Stimulated activated CD4-positive, alpha-beta T cell treated with anti-CD3 and anti-CD28 coated beads, TNF-alpha, amount 100 ng/mL, for 24 hours (primary cell): ENCODE measurements at regions not wholly inside any gene's neighbourhood (a gene's known extent, or its start where the extent isn't known, plus 50 kb on each side); places are given as distances from the start of the nearest gene placed in this dataset.
"Not testable (repeated sequence)": the region's sequence is repeated elsewhere in the genome, so short reads cannot be mapped to it uniquely, and the experiment has no call there.

ENCODE experiments used
- DNase-seq, 3 experiments: peaks; one replicate each; pipeline ENCODE4 v3.0.0-alpha.2; 2020; ENCODE audit warnings: low read depth in 3 of 3

GRCh38 chr20:40849456-40849855, 160.4 kb upstream of the MAFB start:
- no peak for DNase-seq

- no peak for DNase-seq
Measured at GRCh38 chr20:40851051-40851450, 162.0 kb upstream of the MAFB start.

- DNase-seq, result no peak
Measured at GRCh38 chr20:40855269-40855668, 166.2 kb upstream of the MAFB start.

GRCh38 chr20:40856653-40857052, 167.6 kb upstream of the MAFB start:
- DNase-seq, result no peak

- DNase-seq, result no peak
Measured at GRCh38 chr20:40860487-40860902, 168.1 kb upstream of the TOP1 start.

GRCh38 chr20:40861427-40862008, 167.1 kb upstream of the TOP1 start:
- DNase-seq, result no peak

GRCh38 chr20:40863355-40863919, 165.2 kb upstream of the TOP1 start:
- DNase-seq, result no peak

- no peak for DNase-seq
Measured at GRCh38 chr20:40864470-40864869, 164.2 kb upstream of the TOP1 start.

- DNase-seq, result no peak
Measured at GRCh38 chr20:40865095-40865494, 163.5 kb upstream of the TOP1 start.

- no peak for DNase-seq
Measured at GRCh38 chr20:40866056-40866455, 162.6 kb upstream of the TOP1 start.

- no peak for DNase-seq
Measured at GRCh38 chr20:40868551-40869217, 159.9 kb upstream of the TOP1 start.

- no peak for DNase-seq
Measured at GRCh38 chr20:40869218-40870147, 159.1 kb upstream of the TOP1 start.

GRCh38 chr20:40875116-40876085, 153.2 kb upstream of the TOP1 start:
- no peak for DNase-seq

- not testable (repeated sequence) for DNase-seq
Measured at GRCh38 chr20:40878099-40878498, 150.5 kb upstream of the TOP1 start.

GRCh38 chr20:40880063-40880728, 148.4 kb upstream of the TOP1 start:
- no peak for DNase-seq

- no peak for DNase-seq
Measured at GRCh38 chr20:40880729-40881109, 147.9 kb upstream of the TOP1 start.

GRCh38 chr20:40882152-40882551, 146.5 kb upstream of the TOP1 start:
- DNase-seq, result no peak

- DNase-seq, result no peak
Measured at GRCh38 chr20:40883097-40883496, 145.5 kb upstream of the TOP1 start.

GRCh38 chr20:40887105-40887504, 141.5 kb upstream of the TOP1 start:
- no peak for DNase-seq

- not testable (repeated sequence) for DNase-seq
Measured at GRCh38 chr20:40889266-40889665, 139.4 kb upstream of the TOP1 start.

- DNase-seq, result no peak
Measured at GRCh38 chr20:40890181-40890580, 138.4 kb upstream of the TOP1 start.
